ENCODE measurements at regions not wholly inside any gene's neighbourhood (a gene's known extent, or its start where the extent isn't known, plus 50 kb on each side); places are given as distances from the start of the nearest gene placed in this dataset.

- TF ChIP-seq POLR2AphosphoS5 (IDR thresholded peaks at IDR 0.05; ENCODE audit: borderline replicate concordance, low read depth, low read length) = no peak
- TF ChIP-seq EZH2 (IDR thresholded peaks at IDR 0.05) = no peak
- TF ChIP-seq FOXP2 (optimal IDR thresholded peaks at IDR 0.05; ENCODE audit: control extremely low read depth, extremely low read length, insufficient read depth) = no peak
Measured at GRCh38 chrX:13472975-13473374, 96.4 kb upstream of the EGFL6 start.

Measured in SK-N-MC (cell line).